Liver (tissue), 2 donors: ENCODE measurements at regions not wholly inside any gene's neighbourhood (a gene's known extent, or its start where the extent isn't known, plus 50 kb on each side); places are given as distances from the start of the nearest gene placed in this dataset.

ENCODE experiments used
- TF ChIP-seq, protein P1 (sequence below): fragments of 150-350 bp; IDR thresholded peaks from 2 replicates; pipeline ENCODE4 v1.5.1; 2017; ENCODE audit warnings: improper control_type of control experiment, low read depth, low read length; ENCODE audit not compliant: missing input control
- TF ChIP-seq, protein P2 (sequence below): IDR thresholded peaks from 2 replicates; pipeline ENCODE4 v1.6.1; 2016; ENCODE audit warnings: antibody characterized with exemption
- TF ChIP-seq, protein P3 (sequence below): IDR thresholded peaks from 2 replicates; pipeline ENCODE4 v1.6.1; 2016; ENCODE audit warnings: antibody characterized with exemption
- donor health status: healthy.

DNA sequence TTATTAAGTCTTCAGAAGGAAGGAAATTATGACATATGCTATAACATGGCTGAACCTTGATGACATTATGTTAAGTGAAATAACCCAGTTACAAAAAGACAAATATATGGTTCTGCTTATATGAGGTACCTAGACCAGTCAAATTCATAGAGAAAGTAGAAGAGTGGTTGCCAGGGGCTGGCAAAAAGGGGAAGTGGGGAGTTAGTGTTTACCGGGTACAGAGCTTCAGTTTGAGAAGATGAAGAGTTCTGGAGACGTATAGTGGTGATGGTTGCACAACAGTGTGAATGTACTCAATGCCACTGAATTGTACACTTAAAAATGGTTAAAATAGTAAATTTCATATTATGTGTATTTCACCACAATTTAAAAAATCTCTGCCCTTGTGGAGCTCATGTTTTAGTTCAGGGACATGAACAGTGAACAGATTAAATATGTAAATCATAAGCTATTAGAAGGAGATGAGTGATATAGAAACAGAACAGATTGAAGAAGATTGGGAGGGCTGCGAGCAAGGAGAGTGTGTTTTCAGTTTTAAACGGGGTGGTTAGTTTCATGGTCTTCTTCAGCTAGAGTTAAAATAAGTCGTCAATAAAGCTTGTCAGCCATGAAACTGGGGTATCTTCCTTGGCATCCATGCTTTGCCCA, 355.2 kb downstream of the KCNRG start:
- TF ChIP-seq, protein P1, sequence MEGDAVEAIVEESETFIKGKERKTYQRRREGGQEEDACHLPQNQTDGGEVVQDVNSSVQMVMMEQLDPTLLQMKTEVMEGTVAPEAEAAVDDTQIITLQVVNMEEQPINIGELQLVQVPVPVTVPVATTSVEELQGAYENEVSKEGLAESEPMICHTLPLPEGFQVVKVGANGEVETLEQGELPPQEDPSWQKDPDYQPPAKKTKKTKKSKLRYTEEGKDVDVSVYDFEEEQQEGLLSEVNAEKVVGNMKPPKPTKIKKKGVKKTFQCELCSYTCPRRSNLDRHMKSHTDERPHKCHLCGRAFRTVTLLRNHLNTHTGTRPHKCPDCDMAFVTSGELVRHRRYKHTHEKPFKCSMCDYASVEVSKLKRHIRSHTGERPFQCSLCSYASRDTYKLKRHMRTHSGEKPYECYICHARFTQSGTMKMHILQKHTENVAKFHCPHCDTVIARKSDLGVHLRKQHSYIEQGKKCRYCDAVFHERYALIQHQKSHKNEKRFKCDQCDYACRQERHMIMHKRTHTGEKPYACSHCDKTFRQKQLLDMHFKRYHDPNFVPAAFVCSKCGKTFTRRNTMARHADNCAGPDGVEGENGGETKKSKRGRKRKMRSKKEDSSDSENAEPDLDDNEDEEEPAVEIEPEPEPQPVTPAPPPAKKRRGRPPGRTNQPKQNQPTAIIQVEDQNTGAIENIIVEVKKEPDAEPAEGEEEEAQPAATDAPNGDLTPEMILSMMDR = no peak
- TF ChIP-seq, protein P2, sequence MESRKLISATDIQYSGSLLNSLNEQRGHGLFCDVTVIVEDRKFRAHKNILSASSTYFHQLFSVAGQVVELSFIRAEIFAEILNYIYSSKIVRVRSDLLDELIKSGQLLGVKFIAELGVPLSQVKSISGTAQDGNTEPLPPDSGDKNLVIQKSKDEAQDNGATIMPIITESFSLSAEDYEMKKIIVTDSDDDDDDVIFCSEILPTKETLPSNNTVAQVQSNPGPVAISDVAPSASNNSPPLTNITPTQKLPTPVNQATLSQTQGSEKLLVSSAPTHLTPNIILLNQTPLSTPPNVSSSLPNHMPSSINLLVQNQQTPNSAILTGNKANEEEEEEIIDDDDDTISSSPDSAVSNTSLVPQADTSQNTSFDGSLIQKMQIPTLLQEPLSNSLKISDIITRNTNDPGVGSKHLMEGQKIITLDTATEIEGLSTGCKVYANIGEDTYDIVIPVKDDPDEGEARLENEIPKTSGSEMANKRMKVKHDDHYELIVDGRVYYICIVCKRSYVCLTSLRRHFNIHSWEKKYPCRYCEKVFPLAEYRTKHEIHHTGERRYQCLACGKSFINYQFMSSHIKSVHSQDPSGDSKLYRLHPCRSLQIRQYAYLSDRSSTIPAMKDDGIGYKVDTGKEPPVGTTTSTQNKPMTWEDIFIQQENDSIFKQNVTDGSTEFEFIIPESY = no peak
- TF ChIP-seq, protein P3, sequence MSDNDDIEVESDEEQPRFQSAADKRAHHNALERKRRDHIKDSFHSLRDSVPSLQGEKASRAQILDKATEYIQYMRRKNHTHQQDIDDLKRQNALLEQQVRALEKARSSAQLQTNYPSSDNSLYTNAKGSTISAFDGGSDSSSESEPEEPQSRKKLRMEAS = no peak
